Heart left ventricle (tissue), 16 donors: ENCODE measurements at regions not wholly inside any gene's neighbourhood (a gene's known extent, or its start where the extent isn't known, plus 50 kb on each side); places are given as distances from the start of the nearest gene placed in this dataset.

Experiments used
- ATAC-seq, 4 donors: fragments of 200-7000 bp; cut with Tn5 transposase; one replicate each; pipeline ENCODE4 v1.9.1; 2020 to 2022; ENCODE audit warnings: moderate library complexity in 4 of 4, mild to moderate bottlenecking in 3 of 4, moderate number of reproducible peaks in 1 of 4
- DNase-seq, 5 donors: peaks; one replicate each; pipeline ENCODE4 v3.0.0-alpha.2; 2020
- H3K27ac ChIP-seq, 12 donors: fragments of 200-600 bp; sonication (generic) in 4 of 12; one replicate each; pipeline versions ENCODE4 v1.5.0 to v1.8.0; 2016 to 2022; ENCODE audit warnings: mild to moderate bottlenecking in 2 of 12
- H3K27me3 ChIP-seq, 9 donors: fragments of 200-600 bp; sonication (generic) in 2 of 9; one replicate each; pipeline versions ENCODE4 v1.5.1 to v1.8.0; 2016 to 2022; ENCODE audit warnings: mild to moderate bottlenecking in 3 of 9
- H3K36me3 ChIP-seq, 9 donors: fragments of 200-600 bp; sonication (generic) in 2 of 9; one replicate each; pipeline versions ENCODE4 v1.5.0 to v1.8.0; 2018 to 2022; ENCODE audit warnings: mild to moderate bottlenecking in 2 of 9
- H3K4me1 ChIP-seq, 12 donors: fragments of 200-600 bp; sonication (generic) in 4 of 12; one replicate each; pipeline versions ENCODE4 v1.5.0 to v1.8.0; 2016 to 2022; ENCODE audit warnings: mild to moderate bottlenecking in 3 of 12
- H3K4me3 ChIP-seq, 12 donors: fragments of 200-600 bp; sonication (generic) in 4 of 12; one replicate each; pipeline versions ENCODE4 v1.5.0 to v1.8.0; 2017 to 2022; ENCODE audit warnings: mild to moderate bottlenecking in 9 of 12, moderate library complexity in 4 of 12
- H3K9me3 ChIP-seq, 12 donors: fragments of 200-600 bp; sonication (generic) in 4 of 12; one replicate each; pipeline versions ENCODE4 v1.5.0 to v1.8.0; 2016 to 2022; ENCODE audit warnings: mild to moderate bottlenecking in 1 of 12
- CTCF ChIP-seq, 12 donors: fragments of 200-600 bp; sonication (generic) in 4 of 12; IDR thresholded peaks; one replicate each; pipeline versions ENCODE4 v1.5.0 to v1.8.0; 2018 to 2022; ENCODE audit warnings: antibody characterized with exemption in 12 of 12, mild to moderate bottlenecking in 5 of 12
- POLR2A ChIP-seq, 2 donors: fragments of 450-650 bp; IDR thresholded peaks; one replicate each; pipeline ENCODE4 v1.6.1; 2017; ENCODE audit warnings: antibody characterized with exemption in 2 of 2, mild to moderate bottlenecking in 2 of 2, moderate library complexity in 2 of 2
- WGBS, 4 donors: extraction: QIAGEN DNeasy Blood & Tissue Kit in 2 of 4; methylation state at CpG; one replicate each; pipeline versions ENCODE4 v1.1.5 to v1.1.7; 2013 to 2018; 5-methylcytosine and 5-hydroxymethylcytosine counted together
- intact Hi-C, 10 donors: fragments of 100-400 bp; cut with DNase I; formaldehyde crosslinking; loops; one replicate each; pipeline versions ENCODE4 v1.11.1 to v1.14.2; 2022
- donor health status: ischemic (EF 13 %, LVEDD 7.1; RV severe dilation, severe dysfunction).
- donor health status: healthy with polysubstance abuse.
- donor health status: DM: no; HTN: yes; CAD: no.
- donor health status: DM: no; HTN: no; CAD: no.
- donor health status: ischemic (EF 25% LVEDD 6.9; RV normal size, moderate dysfunction).
- donor health status: ischemic (EF 25% LVEDD 5.7; RV mildly dilated, moderate dysfunction).
- donor health status: healthy.
- donor health status: DM: yes; HTN: yes; CAD: no.
- donor health status: ischemic (EF 35%, LVEDD 5.7; RV mildly dilated, moderate dysfunction).
- donor health status: nonischemic (EF 11% LVEDD 7.7; RV severe dilation, severe dysfunction).
- donor health status: DM: yes; HTN: yes; CAD: no.
- donor health status: PGD.
- donor health status: ischemic (EF 29% LVEDD 5.4; RV normal size, mild dysfunction).
- donor health status: nonischemic (EF 23%, LVEDD 6.1; RV moderate dilation, normal function).

- H3K36me3 ChIP-seq: no peaks in the 10 kb centered on the region
- no peak overlapping the region for H3K4me3 ChIP-seq
- DNase-seq (no peak), ATAC-seq (no peak)
- H3K9me3 ChIP-seq: peaks cover 0 to 6% (median 0%) of the 10 kb centered on the region in 12 donors
- TF ChIP-seq POLR2A (IDR thresholded peaks at IDR 0.05): no peak
- intact Hi-C loops: loop anchor here in 3 of 10 donors (5.0 to 10.0 kb wide), 3 partner anchors 127 to 240 kb away; partner anchors contain the start of gene PPP1R3A (in 1 of the 3)
- WGBS, 4 donors: 87 to 89% (median 88%) methylated on average over 3 of the region's 3 CpGs
- H3K4me1 ChIP-seq: peaks cover 0 to 6% (median 0%) of the 10 kb centered on the region in 12 donors
- no peaks in the 10 kb centered on the region for H3K27me3 ChIP-seq
- H3K27ac ChIP-seq: no peak overlapping the region
These were observed 133.9 kb downstream of the PPP1R3A start for GRCh38 chr7:113784956-113785355.

GRCh38 chr7:113784316-113784715 is 134.5 kb downstream of the PPP1R3A start:
- intact Hi-C loops: loop anchor here in 2 of 10 donors (10.0 kb wide), 2 partner anchors 130 to 240 kb away; partner anchors contain the start of gene PPP1R3A (in 1 of the 2)
- no peaks in the 10 kb centered on the region for H3K27me3 ChIP-seq
- peaks cover 0 to under 1% (median 0%) of the 10 kb centered on the region in 12 donors for H3K4me1 ChIP-seq
- no peak overlapping the region for H3K27ac ChIP-seq
- WGBS, 4 donors: 50 to 64% (median 56%) methylated on average over 2 of the region's 2 CpGs
- peaks cover 0 to 6% (median 0%) of the 10 kb centered on the region in 12 donors for H3K9me3 ChIP-seq
- H3K36me3 ChIP-seq: no peaks in the 10 kb centered on the region
- no peak for DNase-seq
- ATAC-seq: no peak
- H3K4me3 ChIP-seq: no peak overlapping the region
- TF ChIP-seq CTCF (IDR thresholded peaks at IDR 0.05) (no peak), POLR2A (IDR thresholded peaks at IDR 0.05) (no peak)

- 85 to 88% (median 86%) methylated on average over 4 of the region's 4 CpGs for WGBS, 4 donors
- no peaks in the 10 kb centered on the region for H3K4me1 ChIP-seq
- no peak for DNase-seq
- intact Hi-C loops: loop anchor here in 2 of 10 donors (10.0 kb wide), 2 partner anchors 131 to 241 kb away; partner anchors contain the start of gene PPP1R3A (in 1 of the 2)
- H3K27me3 ChIP-seq: no peaks in the 10 kb centered on the region
- no peak for ATAC-seq
- TF ChIP-seq POLR2A (IDR thresholded peaks at IDR 0.05) (no peak), CTCF (IDR thresholded peaks at IDR 0.05) (no peak)
- H3K27ac ChIP-seq: no peak overlapping the region
- H3K4me3 ChIP-seq: no peak overlapping the region
- H3K36me3 ChIP-seq: no peaks in the 10 kb centered on the region
- peaks cover 0 to 6% (median 0%) of the 10 kb centered on the region in 12 donors for H3K9me3 ChIP-seq
These were observed 135.4 kb downstream of the PPP1R3A start for GRCh38 chr7:113783403-113783802.

GRCh38 chr7:113775804-113776203 is 143.0 kb downstream of the PPP1R3A start:
- no peak for ATAC-seq
- Histone ChIP-seq H3K27me3 (no peaks in the 10 kb centered on the region), H3K4me3 (no peak overlapping the region), H3K4me1 (peaks cover 0 to 6% (median 0%) of the 10 kb centered on the region in 12 donors), H3K9me3 (no peaks in the 10 kb centered on the region), H3K27ac (no peak overlapping the region), H3K36me3 (no peaks in the 10 kb centered on the region)
- TF ChIP-seq CTCF (IDR thresholded peaks at IDR 0.05) (no peak), POLR2A (IDR thresholded peaks at IDR 0.05) (no peak)
- intact Hi-C loops: no loop called here
- no peak for DNase-seq
- 79 to 93% (median 84%) methylated on average over 1 of the region's 1 CpG for WGBS, 4 donors

GRCh38 chr7:113775401-113775800 is 143.4 kb downstream of the PPP1R3A start:
- no peak for TF ChIP-seq POLR2A (IDR thresholded peaks at IDR 0.05)
- TF ChIP-seq CTCF (IDR thresholded peaks at IDR 0.05): no peak
- no peak for ATAC-seq
- intact Hi-C loops: no loop called here
- Histone ChIP-seq H3K4me3 (no peak overlapping the region), H3K27ac (no peak overlapping the region), H3K9me3 (no peaks in the 10 kb centered on the region), H3K36me3 (no peaks in the 10 kb centered on the region), H3K27me3 (no peaks in the 10 kb centered on the region), H3K4me1 (peaks cover 0 to 6% (median 0%) of the 10 kb centered on the region in 12 donors)
- WGBS, 4 donors: 29 to 48% (median 37%) methylated on average over 1 of the region's 1 CpG
- DNase-seq: no peak
